ENCODE measurements at regions not wholly inside any gene's neighbourhood (a gene's known extent, or its start where the extent isn't known, plus 50 kb on each side); places are given as distances from the start of the nearest gene placed in this dataset.

- no peak for DNase-seq (ENCODE audit: low read depth)
Measured at GRCh38 chr6:156410649-156411048, 366.5 kb upstream of the ARID1B start.

- no peak for DNase-seq (ENCODE audit: low read depth)
Measured at GRCh38 chr6:156408655-156409054, 368.5 kb upstream of the ARID1B start.

GRCh38 chr6:156407334-156407733 is 369.8 kb upstream of the ARID1B start:
- no peak for DNase-seq (ENCODE audit: low read depth)

- DNase-seq (ENCODE audit: low read depth) = no peak
Measured at GRCh38 chr6:156406688-156407087, 370.5 kb upstream of the ARID1B start.

GRCh38 chr6:156406099-156406498 is 371.1 kb upstream of the ARID1B start:
- DNase-seq (ENCODE audit: low read depth) = no peak

- DNase-seq (ENCODE audit: low read depth) = no peak
Measured at GRCh38 chr6:156402628-156403027, 374.6 kb upstream of the ARID1B start.

GRCh38 chr6:156402227-156402626 is 375.0 kb upstream of the ARID1B start:
- no peak for DNase-seq (ENCODE audit: low read depth)

GRCh38 chr6:156400487-156400886 is 376.7 kb upstream of the ARID1B start:
- no peak for DNase-seq (ENCODE audit: low read depth)

- no peak for DNase-seq (ENCODE audit: low read depth)
Measured at GRCh38 chr6:156398966-156399365, 378.2 kb upstream of the ARID1B start.

- DNase-seq (ENCODE audit: low read depth) = no peak
Measured at GRCh38 chr6:156398371-156398770, 378.8 kb upstream of the ARID1B start.

GRCh38 chr6:156396791-156397418 is 380.3 kb upstream of the ARID1B start:
- no peak for DNase-seq (ENCODE audit: low read depth)

- no peak for DNase-seq (ENCODE audit: low read depth)
Measured at GRCh38 chr6:156396068-156396771, 381.0 kb upstream of the ARID1B start.

GRCh38 chr6:156395276-156395675 is 381.9 kb upstream of the ARID1B start:
- DNase-seq (ENCODE audit: low read depth) = no peak

- no peak for DNase-seq (ENCODE audit: low read depth)
Measured at GRCh38 chr6:156392648-156393047, 384.5 kb upstream of the ARID1B start.

- DNase-seq (ENCODE audit: low read depth) = no peak
Measured at GRCh38 chr6:156391977-156392376, 385.2 kb upstream of the ARID1B start.

GRCh38 chr6:156391061-156391672 is 386.0 kb upstream of the ARID1B start:
- no peak for DNase-seq (ENCODE audit: low read depth)

GRCh38 chr6:156390621-156391020 is 386.6 kb upstream of the ARID1B start:
- DNase-seq (ENCODE audit: low read depth) = no peak

GRCh38 chr6:156389296-156389695 is 387.9 kb upstream of the ARID1B start:
- DNase-seq (ENCODE audit: low read depth) = no peak

GRCh38 chr6:156387472-156387871 is 389.7 kb upstream of the ARID1B start:
- no peak for DNase-seq (ENCODE audit: low read depth)

- DNase-seq (ENCODE audit: low read depth) = no peak
Measured at GRCh38 chr6:156383059-156383458, 394.1 kb upstream of the ARID1B start.

GRCh38 chr6:156379392-156380289 is 397.5 kb upstream of the ARID1B start:
- no peak for DNase-seq (ENCODE audit: low read depth)

GRCh38 chr6:156378853-156379252 is 398.3 kb upstream of the ARID1B start:
- no peak for DNase-seq (ENCODE audit: low read depth)

Measured in fibroblast of the conjunctiva (primary cell).